Astrocyte of the cerebellum (primary cell): ENCODE measurements at regions not wholly inside any gene's neighbourhood (a gene's known extent, or its start where the extent isn't known, plus 50 kb on each side); places are given as distances from the start of the nearest gene placed in this dataset.
"Not testable (repeated sequence)": the region's sequence is repeated elsewhere in the genome, so short reads cannot be mapped to it uniquely, and the experiment has no call there.

ENCODE experiments used
- DNase-seq: peaks from one replicate; pipeline ENCODE4 v3.0.0-alpha.2; 2011; ENCODE audit warnings: low read depth
- H3K4me3 ChIP-seq: 2 replicates; pipeline ENCODE4 v1.5.1; 2011; ENCODE audit warnings: mild to moderate bottlenecking, low read depth, low read length, moderate library complexity
- CTCF ChIP-seq: IDR thresholded peaks from 2 replicates; pipeline ENCODE4 v1.5.1; 2012; ENCODE audit warnings: low read length, low read depth, moderate library complexity, mild to moderate bottlenecking; ENCODE audit errors: missing control alignments
- in situ Hi-C: cut with HindIII; loops from 2 replicates; pipeline ENCODE4 v1.10.0; 2017; ENCODE audit warnings: low sequenced_read_pairs

- no peak overlapping the region for H3K4me3 ChIP-seq
- in situ Hi-C loops, result no loop called here
- no peak for TF ChIP-seq CTCF
- no peak for DNase-seq
These were observed 464.8 kb upstream of the CDH4 start for GRCh38 chr20:60787276-60787675.

GRCh38 chr20:60788070-60788469 is 464.0 kb upstream of the CDH4 start:
- no peak for TF ChIP-seq CTCF
- H3K4me3 ChIP-seq, result no peak overlapping the region
- in situ Hi-C loops, result no loop called here
- no peak for DNase-seq

- H3K4me3 ChIP-seq, result no peak overlapping the region
- TF ChIP-seq CTCF, result no peak
- no peak for DNase-seq
- in situ Hi-C loops, result no loop called here
These were observed 462.7 kb upstream of the CDH4 start for GRCh38 chr20:60789399-60789798.

- in situ Hi-C loops, H3K4me3 ChIP-seq, DNase-seq: not testable (repeated sequence)
These were observed 461.7 kb upstream of the CDH4 start for GRCh38 chr20:60790339-60790738.

GRCh38 chr20:60791823-60792222 is 460.2 kb upstream of the CDH4 start:
- TF ChIP-seq CTCF, result no peak

GRCh38 chr20:60792941-60793340 is 459.1 kb upstream of the CDH4 start:
- in situ Hi-C loops, result no loop called here
- no peak overlapping the region for H3K4me3 ChIP-seq
- TF ChIP-seq CTCF, result no peak
- no peak for DNase-seq

More at GRCh38 chr20:60791823-60792222, 460.2 kb upstream of the CDH4 start:
- H3K4me3 ChIP-seq, result no peak overlapping the region
- in situ Hi-C loops, result no loop called here
- DNase-seq, result no peak

GRCh38 chr20:60794674-60795073 is 457.4 kb upstream of the CDH4 start:
- H3K4me3 ChIP-seq, result no peak overlapping the region
- in situ Hi-C loops, result no loop called here
- no peak for DNase-seq
- no peak for TF ChIP-seq CTCF
